Karpas-422 (cell line): ENCODE measurements at regions not wholly inside any gene's neighbourhood (a gene's known extent, or its start where the extent isn't known, plus 50 kb on each side); places are given as distances from the start of the nearest gene placed in this dataset.

Source experiments
- DNase-seq: peaks from one replicate; pipeline ENCODE4 v3.0.0-alpha.2; 2015
- H2AFZ ChIP-seq: fragments of 200-600 bp; sonication (generic); 2 replicates; pipeline ENCODE4 v1.6.1; 2014; ENCODE audit warnings: antibody characterized with exemption, low read length, mixed read lengths
- H3K27ac ChIP-seq: fragments of 200-600 bp; sonication (generic); 2 replicates; pipeline ENCODE4 v1.5.1; 2014; ENCODE audit warnings: mild to moderate bottlenecking, low read length, moderate library complexity
- H3K27me3 ChIP-seq: fragments of 200-600 bp; sonication (generic); 2 replicates; pipeline ENCODE4 v1.6.1; 2014; ENCODE audit warnings: low read length, mixed read lengths
- H3K36me3 ChIP-seq: fragments of 200-600 bp; sonication (generic); 2 replicates; pipeline ENCODE4 v1.6.1; 2014; ENCODE audit warnings: low read length, mixed read lengths; ENCODE audit not compliant: insufficient read depth
- H3K4me1 ChIP-seq: fragments of 200-600 bp; sonication (generic); 2 replicates; pipeline ENCODE4 v1.6.1; 2014; ENCODE audit warnings: mild to moderate bottlenecking, low read length, mixed read lengths
- H3K4me2 ChIP-seq: fragments of 200-600 bp; sonication (generic); 2 replicates; pipeline ENCODE4 v1.6.1; 2014; ENCODE audit warnings: low read length, low read depth, mild to moderate bottlenecking; ENCODE audit not compliant: poor library complexity, severe bottlenecking
- H3K4me3 ChIP-seq: fragments of 200-600 bp; sonication (generic); 2 replicates; pipeline ENCODE4 v1.5.1; 2014; ENCODE audit warnings: mild to moderate bottlenecking, antibody characterized with exemption, low read length, mixed read lengths
- H3K79me2 ChIP-seq: fragments of 200-600 bp; sonication (generic); 2 replicates; pipeline ENCODE4 v1.6.1; 2014; ENCODE audit warnings: mild to moderate bottlenecking, low read length, mixed read lengths
- H3K9ac ChIP-seq: fragments of 200-600 bp; sonication (generic); 2 replicates; pipeline ENCODE4 v1.6.0; 2014; ENCODE audit warnings: low read length
- H3K9me2 ChIP-seq: fragments of 200-600 bp; sonication (generic), shearing (Covaris generic); replicated peaks from 2 replicates; pipeline ENCODE4 v1.6.0; 2014; ENCODE audit warnings: mild to moderate bottlenecking, low read length, moderate library complexity; ENCODE audit not compliant: insufficient read depth
- H3K9me3 ChIP-seq: fragments of 300-700, 200-600 bp; sonication (generic); 2 replicates; pipeline ENCODE4 v1.6.1; 2014; ENCODE audit warnings: low read length, mixed read lengths
- H4K20me1 ChIP-seq: fragments of 200-600 bp; sonication (generic); 2 replicates; pipeline ENCODE4 v1.6.1; 2014; ENCODE audit warnings: mild to moderate bottlenecking, antibody characterized with exemption, low read length, low read depth; ENCODE audit not compliant: insufficient read depth

DNA sequence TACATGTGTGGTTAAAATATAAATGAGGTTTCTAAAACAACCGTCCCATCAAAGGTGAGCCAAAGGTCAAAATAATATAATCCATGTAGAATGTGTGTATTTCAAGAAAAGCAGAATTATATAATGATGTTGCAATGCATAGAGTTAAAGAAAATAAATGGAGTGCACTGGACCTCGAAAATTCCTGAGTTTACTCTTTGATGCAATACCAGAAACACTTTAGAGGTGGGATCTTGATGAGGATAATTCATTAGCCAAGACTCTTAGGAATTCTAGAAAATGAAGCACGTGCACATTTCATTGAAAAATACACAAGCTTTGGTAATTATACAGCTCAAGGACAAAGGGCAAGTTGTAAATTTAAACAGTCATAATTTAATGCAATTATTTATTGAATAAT, 508.9 kb upstream of the ARGLU1 start:
- Histone ChIP-seq H3K9ac (no peak overlapping the region), H3K9me2 (no peaks in the 10 kb centered on the region), H3K4me2 (no peak overlapping the region), H3K27ac (no peak overlapping the region), H3K9me3 (peaks cover 21% of the 10 kb centered on the region), H3K36me3 (no peaks in the 10 kb centered on the region), H3K4me1 (no peaks in the 10 kb centered on the region), H4K20me1 (no peaks in the 10 kb centered on the region), H3K79me2 (no peaks in the 10 kb centered on the region), H3K4me3 (no peak overlapping the region), H2AFZ (no peak overlapping the region), H3K27me3 (no peaks in the 10 kb centered on the region)
- DNase-seq, result no peak

DNA sequence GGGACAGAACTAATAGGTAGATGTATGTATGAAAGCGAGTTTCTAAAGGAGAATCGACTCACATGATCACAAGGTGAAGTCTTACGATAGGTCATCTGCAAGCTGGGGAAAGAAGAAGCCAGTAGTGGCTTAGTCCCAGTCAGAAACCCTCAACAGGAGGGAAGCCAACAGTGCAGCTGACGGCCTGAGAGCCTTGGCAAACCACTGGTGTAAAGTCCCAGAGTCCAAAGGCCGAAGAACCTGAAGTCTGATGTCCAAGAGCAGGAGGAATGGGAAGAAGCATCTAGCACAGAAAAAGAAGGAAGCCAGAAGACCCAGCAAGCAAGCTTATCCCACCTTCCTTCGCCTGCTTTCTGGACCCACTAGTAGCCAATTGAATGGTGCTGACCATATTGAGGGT, 507.6 kb upstream of the ARGLU1 start:
- H3K9ac ChIP-seq, result no peak overlapping the region
- no peaks in the 10 kb centered on the region for H3K79me2 ChIP-seq
- no peaks in the 10 kb centered on the region for H4K20me1 ChIP-seq
- H3K27me3 ChIP-seq, result no peaks in the 10 kb centered on the region
- DNase-seq, result no peak
- no peak overlapping the region for H3K27ac ChIP-seq
- no peak overlapping the region for H3K4me3 ChIP-seq
- no peaks in the 10 kb centered on the region for H3K9me2 ChIP-seq
- no peak overlapping the region for H2AFZ ChIP-seq
- H3K4me1 ChIP-seq, result no peaks in the 10 kb centered on the region
- peaks cover 21% of the 10 kb centered on the region for H3K9me3 ChIP-seq
- H3K4me2 ChIP-seq, result no peak overlapping the region
- H3K36me3 ChIP-seq, result no peaks in the 10 kb centered on the region

DNA sequence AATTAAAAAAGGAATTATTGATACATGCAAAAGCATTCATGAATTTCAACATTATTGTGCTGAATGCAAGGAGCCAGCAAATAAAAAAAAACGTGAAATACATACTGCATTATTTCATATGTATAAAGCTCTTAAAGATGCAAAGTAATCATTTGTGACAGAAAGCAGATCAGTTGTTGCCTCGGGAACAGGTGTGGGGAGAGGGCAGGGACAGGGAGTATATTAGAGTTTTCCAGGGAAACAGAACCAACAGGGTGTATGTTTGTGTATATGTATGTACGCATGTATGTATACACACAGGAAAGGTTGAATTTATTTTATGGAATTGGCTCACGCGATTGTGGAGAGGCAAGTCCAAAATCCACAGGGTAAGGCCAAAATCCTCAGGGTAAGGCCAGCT, 502.9 kb upstream of the ARGLU1 start:
- no peak overlapping the region for H3K4me3 ChIP-seq
- no peaks in the 10 kb centered on the region for H3K79me2 ChIP-seq
- DNase-seq, result no peak
- H2AFZ ChIP-seq, result no peak overlapping the region
- H3K27ac ChIP-seq, result no peak overlapping the region
- peaks cover 20% of the 10 kb centered on the region for H3K9me3 ChIP-seq
- no peaks in the 10 kb centered on the region for H4K20me1 ChIP-seq
- no peaks in the 10 kb centered on the region for H3K36me3 ChIP-seq
- no peaks in the 10 kb centered on the region for H3K9me2 ChIP-seq
- H3K27me3 ChIP-seq, result no peaks in the 10 kb centered on the region
- H3K9ac ChIP-seq, result no peak overlapping the region
- H3K4me1 ChIP-seq, result no peaks in the 10 kb centered on the region
- no peak overlapping the region for H3K4me2 ChIP-seq

DNA sequence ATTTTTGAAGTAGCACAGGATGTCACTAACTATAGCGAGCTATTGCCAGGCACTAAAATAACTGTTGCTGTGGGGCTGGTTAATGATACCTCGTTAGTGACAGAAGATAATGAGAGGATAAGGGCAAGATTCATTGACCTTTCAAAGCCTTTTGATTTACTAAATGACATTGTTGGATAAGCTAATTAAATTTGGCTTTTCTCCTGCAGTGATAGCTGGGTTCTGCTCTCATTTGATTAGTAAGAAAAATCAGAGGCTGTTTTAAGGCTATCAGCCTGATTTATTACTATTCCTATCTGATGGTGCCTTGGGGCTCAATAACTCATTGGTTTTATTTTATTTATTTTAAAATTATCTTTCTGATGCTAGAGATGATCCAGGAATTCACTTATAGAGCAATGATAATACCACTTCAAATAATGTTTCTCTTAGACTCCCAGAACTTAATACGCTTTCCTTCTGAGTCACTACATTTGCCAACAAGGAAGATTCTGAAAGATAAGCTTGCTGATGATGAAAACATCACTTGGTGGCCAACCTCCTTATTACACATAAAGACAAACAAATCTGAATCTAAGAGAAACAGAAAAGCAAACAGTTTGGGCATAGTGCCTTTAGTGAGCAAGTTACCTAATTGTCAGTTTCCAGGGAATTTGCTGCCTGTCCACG, 501.3 kb upstream of the ARGLU1 start:
- Histone ChIP-seq H3K9me2 (no peaks in the 10 kb centered on the region), H3K27me3 (no peaks in the 10 kb centered on the region), H3K79me2 (no peaks in the 10 kb centered on the region), H3K4me1 (no peaks in the 10 kb centered on the region), H4K20me1 (no peaks in the 10 kb centered on the region), H3K36me3 (no peaks in the 10 kb centered on the region), H3K9ac (no peak overlapping the region), H2AFZ (no peak overlapping the region), H3K9me3 (peaks cover 10% of the 10 kb centered on the region), H3K4me3 (no peak overlapping the region), H3K4me2 (no peak overlapping the region), H3K27ac (no peak overlapping the region)
- DNase-seq, result no peak

DNA sequence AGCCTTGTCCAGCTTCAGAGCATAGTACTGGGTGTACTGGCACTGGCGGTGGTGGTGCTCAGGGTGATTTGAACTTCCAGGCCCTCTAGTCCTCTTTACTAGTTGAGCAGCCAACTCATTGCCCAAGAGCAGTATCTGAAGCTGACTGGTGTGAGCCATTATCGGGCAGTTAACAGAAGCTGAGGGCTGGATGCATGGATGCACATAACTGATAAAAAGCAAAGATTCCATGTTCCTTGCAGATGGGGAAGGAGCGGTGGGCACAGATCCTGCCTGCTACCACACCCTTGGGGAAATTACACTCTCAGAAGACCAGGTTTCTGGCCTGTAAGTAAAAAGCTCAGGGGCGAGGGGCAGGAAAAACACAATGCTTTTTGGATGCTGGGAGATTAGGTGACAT, 499.4 kb upstream of the ARGLU1 start:
- no peaks in the 10 kb centered on the region for H3K79me2 ChIP-seq
- no peaks in the 10 kb centered on the region for H4K20me1 ChIP-seq
- H3K27me3 ChIP-seq, result no peaks in the 10 kb centered on the region
- H3K4me1 ChIP-seq, result no peaks in the 10 kb centered on the region
- no peaks in the 10 kb centered on the region; the same call in none of the 2 replicates for H3K9me3 ChIP-seq
- no peak overlapping the region for H3K27ac ChIP-seq
- H2AFZ ChIP-seq, result no peak overlapping the region
- H3K9ac ChIP-seq, result no peak overlapping the region
- DNase-seq, result no peak
- no peak overlapping the region for H3K4me2 ChIP-seq
- H3K9me2 ChIP-seq, result no peaks in the 10 kb centered on the region
- no peak overlapping the region for H3K4me3 ChIP-seq
- H3K36me3 ChIP-seq, result no peaks in the 10 kb centered on the region

DNA sequence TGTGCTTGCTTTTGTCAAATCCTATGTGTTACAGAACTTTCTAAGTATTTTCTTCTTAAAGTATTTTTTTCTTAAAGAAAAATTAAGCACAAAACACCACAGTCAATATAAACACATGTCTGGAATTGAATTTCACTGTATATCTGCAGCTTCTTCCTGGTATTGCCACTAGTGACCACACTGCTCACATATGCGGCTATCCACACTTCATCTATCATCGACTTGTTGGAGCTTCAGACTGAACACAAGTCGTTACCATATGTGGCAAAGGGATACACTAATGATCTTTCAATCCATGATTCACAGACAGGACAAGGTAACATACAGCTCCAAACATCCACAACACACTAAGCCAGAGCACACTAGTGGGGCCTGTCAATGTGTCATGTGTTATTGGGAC, 498.4 kb upstream of the ARGLU1 start:
- Histone ChIP-seq H3K27me3 (no peaks in the 10 kb centered on the region), H2AFZ (no peak overlapping the region), H3K79me2 (no peaks in the 10 kb centered on the region), H3K4me2 (no peak overlapping the region), H3K9ac (no peak overlapping the region), H4K20me1 (no peaks in the 10 kb centered on the region), H3K9me2 (no peaks in the 10 kb centered on the region), H3K4me3 (no peak overlapping the region), H3K9me3 (no peaks in the 10 kb centered on the region; the same call in none of the 2 replicates), H3K36me3 (no peaks in the 10 kb centered on the region), H3K27ac (no peak overlapping the region), H3K4me1 (no peaks in the 10 kb centered on the region)
- no peak for DNase-seq

DNA sequence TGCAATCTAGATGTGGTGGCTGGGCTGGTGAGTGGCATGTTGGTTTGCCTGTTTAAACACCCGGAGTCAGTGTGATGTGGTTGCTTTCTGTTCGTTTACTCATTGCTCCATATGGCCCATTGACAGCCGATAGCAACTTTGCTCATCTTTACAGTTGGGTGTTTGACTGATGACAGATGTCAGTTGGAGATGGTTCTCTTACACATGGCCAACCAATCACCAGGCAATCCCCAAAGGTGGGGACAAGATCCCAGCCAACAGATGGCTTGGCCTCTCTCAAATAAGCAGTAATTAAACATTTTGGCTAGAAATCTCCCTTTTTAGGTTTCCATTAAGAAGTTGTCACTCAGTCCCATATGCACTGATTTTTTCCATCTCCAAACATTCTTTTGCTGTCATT, 497.1 kb upstream of the ARGLU1 start:
- no peaks in the 10 kb centered on the region for H3K9me2 ChIP-seq
- no peaks in the 10 kb centered on the region for H3K27me3 ChIP-seq
- no peak for DNase-seq

DNA sequence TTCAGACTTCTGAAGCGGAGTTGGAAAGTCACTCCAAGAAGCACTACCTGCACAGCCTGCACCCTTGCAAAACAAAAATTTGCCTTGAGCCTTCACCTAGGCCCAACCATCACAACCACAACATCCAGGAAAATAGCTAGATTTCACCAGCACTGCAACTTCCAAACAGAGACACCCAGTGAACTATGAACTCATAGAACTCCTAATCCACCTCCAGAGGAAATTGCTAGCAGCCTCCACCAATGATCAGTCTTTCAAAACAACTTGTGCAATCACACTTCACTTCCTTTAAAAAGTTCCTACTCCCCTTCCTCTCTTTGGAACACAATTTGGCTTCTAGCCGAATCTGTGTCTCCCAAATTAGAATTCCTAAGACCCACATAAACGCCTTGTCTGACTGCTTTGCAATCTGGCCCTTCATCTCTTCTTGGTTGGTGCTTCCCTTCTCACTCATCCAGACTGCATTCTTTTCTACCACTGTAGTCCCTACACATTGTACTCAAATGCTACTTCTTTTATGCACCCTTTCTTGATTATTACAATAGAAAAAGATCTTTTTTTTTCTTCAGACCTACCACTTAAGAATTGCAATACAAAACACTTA, 489.2 kb upstream of the ARGLU1 start:
- no peaks in the 10 kb centered on the region for H3K4me1 ChIP-seq

More for the DNA sequence above, 497.1 kb upstream of the ARGLU1 start:
- Histone ChIP-seq H3K9ac (no peak overlapping the region), H3K4me1 (no peaks in the 10 kb centered on the region), H3K27ac (no peak overlapping the region), H3K36me3 (no peaks in the 10 kb centered on the region), H3K79me2 (no peaks in the 10 kb centered on the region), H3K4me2 (no peak overlapping the region), H4K20me1 (no peaks in the 10 kb centered on the region), H2AFZ (no peak overlapping the region), H3K9me3 (no peaks in the 10 kb centered on the region; the same call in none of the 2 replicates), H3K4me3 (no peak overlapping the region)

More for the DNA sequence above, 489.2 kb upstream of the ARGLU1 start:
- Histone ChIP-seq H3K27ac (no peak overlapping the region), H3K9me2 (no peaks in the 10 kb centered on the region), H3K36me3 (no peaks in the 10 kb centered on the region), H3K79me2 (no peaks in the 10 kb centered on the region), H3K9ac (no peak overlapping the region), H3K9me3 (peaks cover 10% of the 10 kb centered on the region), H3K4me2 (no peak overlapping the region), H3K27me3 (no peaks in the 10 kb centered on the region), H2AFZ (no peak overlapping the region), H4K20me1 (no peaks in the 10 kb centered on the region), H3K4me3 (no peak overlapping the region)
- no peak for DNase-seq
